ENCODE measurements at regions not wholly inside any gene's neighbourhood (a gene's known extent, or its start where the extent isn't known, plus 50 kb on each side); places are given as distances from the start of the nearest gene placed in this dataset.

GRCh38 chr6:141451511-141452353 lies 681.0 kb upstream of the GJE1 start:
- no peak for DNase-seq (ENCODE audit: low spot score)

- no peak for DNase-seq (ENCODE audit: low spot score)
Observed at GRCh38 chr6:141451181-141451510, 681.6 kb upstream of the GJE1 start.

GRCh38 chr6:141445928-141446628 lies 686.6 kb upstream of the GJE1 start:
- no peak for DNase-seq (ENCODE audit: low spot score)

GRCh38 chr6:141443668-141444289 lies 688.9 kb upstream of the GJE1 start:
- DNase-seq (ENCODE audit: low spot score) = no peak

- DNase-seq (ENCODE audit: low spot score) = no peak
Observed at GRCh38 chr6:141443032-141443431, 689.7 kb upstream of the GJE1 start.

GRCh38 chr6:141439513-141439912 lies 693.2 kb upstream of the GJE1 start:
- no peak for DNase-seq (ENCODE audit: low spot score)

GRCh38 chr6:141437685-141438084 lies 695.0 kb upstream of the GJE1 start:
- no peak for DNase-seq (ENCODE audit: low spot score)

GRCh38 chr6:141437011-141437410 lies 695.7 kb upstream of the GJE1 start:
- no peak for DNase-seq (ENCODE audit: low spot score)

GRCh38 chr6:141426400-141426980 lies 706.2 kb upstream of the GJE1 start:
- no peak for DNase-seq (ENCODE audit: low spot score)

GRCh38 chr6:141421378-141421777 lies 711.3 kb upstream of the GJE1 start:
- DNase-seq (ENCODE audit: low spot score) = no peak

- no peak for DNase-seq (ENCODE audit: low spot score)
Observed at GRCh38 chr6:141418076-141418475, 714.6 kb upstream of the GJE1 start.

- DNase-seq (ENCODE audit: low spot score) = no peak
Observed at GRCh38 chr6:141415896-141416295, 716.8 kb upstream of the GJE1 start.

- DNase-seq (ENCODE audit: low spot score) = no peak
Observed at GRCh38 chr6:141413196-141413595, 719.5 kb upstream of the GJE1 start.

GRCh38 chr6:141406761-141407160 lies 726.0 kb upstream of the GJE1 start:
- DNase-seq (ENCODE audit: low spot score) = no peak

- DNase-seq (ENCODE audit: low spot score) = no peak
Observed at GRCh38 chr6:141403827-141404226, 728.9 kb upstream of the GJE1 start.

GRCh38 chr6:141403103-141403502 lies 729.6 kb upstream of the GJE1 start:
- DNase-seq (ENCODE audit: low spot score) = no peak

GRCh38 chr6:141402489-141402888 lies 730.2 kb upstream of the GJE1 start:
- DNase-seq (ENCODE audit: low spot score) = no peak

GRCh38 chr6:141401851-141402250 lies 730.9 kb upstream of the GJE1 start:
- no peak for DNase-seq (ENCODE audit: low spot score)

GRCh38 chr6:141401168-141401567 lies 731.6 kb upstream of the GJE1 start:
- DNase-seq (ENCODE audit: low spot score) = no peak

GRCh38 chr6:141398949-141399348 lies 733.8 kb upstream of the GJE1 start:
- DNase-seq (ENCODE audit: low spot score) = no peak

GRCh38 chr6:141395443-141396008 lies 737.2 kb upstream of the GJE1 start:
- no peak for DNase-seq (ENCODE audit: low spot score)

- DNase-seq (ENCODE audit: low spot score) = no peak
Observed at GRCh38 chr6:141394565-141395051, 738.1 kb upstream of the GJE1 start.

All from CD4-positive, alpha-beta T cell treated with Interleukin-2 at 100 ng/mL for 4 hours (primary cell).